Neural cell (in vitro differentiated cells): ENCODE measurements at regions not wholly inside any gene's neighbourhood (a gene's known extent, or its start where the extent isn't known, plus 50 kb on each side); places are given as distances from the start of the nearest gene placed in this dataset.

Source experiments
- H2AFZ ChIP-seq: fragments of 200-600, 300-800 bp; sonication (generic), shearing (Covaris generic); 2 replicates; pipeline ENCODE4 v1.6.0; 2014; ENCODE audit warnings: low read depth, mild to moderate bottlenecking, antibody characterized with exemption, low read length, moderate library complexity
- H3F3A ChIP-seq: fragments of 200-600 bp; shearing (Covaris generic); 2 replicates; pipeline ENCODE4 v1.6.1; 2016; ENCODE audit warnings: mild to moderate bottlenecking, moderate library complexity, mixed read lengths, antibody characterized with exemption, low read length; ENCODE audit not compliant: insufficient read depth, poor library complexity, severe bottlenecking
- H3K27ac ChIP-seq: fragments of 200-600, 300-800 bp; sonication (generic), shearing (Covaris generic); 2 replicates; pipeline ENCODE4 v1.5.1; 2014; ENCODE audit warnings: mild to moderate bottlenecking, low read length, moderate library complexity
- H3K27me3 ChIP-seq: fragments of 300-800, 200-600 bp; sonication (generic), shearing (Covaris generic); 2 replicates; pipeline ENCODE4 v1.6.0; 2014; ENCODE audit warnings: mild to moderate bottlenecking, low read depth, low read length, moderate library complexity; ENCODE audit not compliant: insufficient read depth
- H3K36me3 ChIP-seq: fragments of 300-800, 200-600 bp; sonication (generic), shearing (Covaris generic); 2 replicates; pipeline ENCODE4 v1.5.1; 2014; ENCODE audit warnings: mild to moderate bottlenecking, antibody characterized with exemption, low read length, moderate library complexity; ENCODE audit not compliant: insufficient read depth
- H3K4me2 ChIP-seq: fragments of 300-800, 200-600 bp; sonication (generic), shearing (Covaris generic); 2 replicates; pipeline ENCODE4 v1.6.0; 2014; ENCODE audit warnings: mild to moderate bottlenecking, low read length
- H3K4me3 ChIP-seq: fragments of 300-800, 200-600 bp; sonication (generic), shearing (Covaris generic); 2 replicates; pipeline ENCODE4 v1.5.1; 2014; ENCODE audit warnings: mild to moderate bottlenecking, low read length, moderate library complexity
- H3K79me2 ChIP-seq: fragments of 200-600 bp; shearing (Covaris generic); replicated peaks from 2 replicates; pipeline ENCODE4 v1.6.0; 2014; ENCODE audit warnings: mild to moderate bottlenecking, low read length, moderate library complexity; ENCODE audit not compliant: insufficient read depth
- H3K9ac ChIP-seq: fragments of 300-800, 200-600 bp; sonication (generic), shearing (Covaris generic); 2 replicates; pipeline ENCODE4 v1.6.1; 2016; ENCODE audit warnings: mild to moderate bottlenecking, low read length, mixed read lengths
- H3K9me2 ChIP-seq: fragments of 200-600 bp; shearing (Covaris generic); 2 replicates; pipeline ENCODE4 v1.6.1; 2016; ENCODE audit warnings: mild to moderate bottlenecking, low read length, mixed read lengths; ENCODE audit not compliant: insufficient read depth
- H3K9me3 ChIP-seq: fragments of 200-600, 300-800 bp; sonication (generic), shearing (Covaris generic); 2 replicates; pipeline ENCODE4 v1.6.1; 2016; ENCODE audit warnings: mild to moderate bottlenecking, mixed run types, low read length, moderate library complexity, mixed read lengths
- H4K20me1 ChIP-seq: fragments of 200-600 bp; shearing (Covaris generic); 2 replicates; pipeline ENCODE4 v1.6.1; 2016; ENCODE audit warnings: mild to moderate bottlenecking, mixed run types; ENCODE audit not compliant: insufficient read depth
- CTCF ChIP-seq: fragments of 450-650 bp; IDR thresholded peaks from 2 replicates; pipeline ENCODE4 v1.5.1; 2014; ENCODE audit warnings: antibody characterized with exemption, mild to moderate bottlenecking, moderate library complexity; ENCODE audit not compliant: poor library complexity, severe bottlenecking
- EP300 ChIP-seq: fragments of 450-650 bp; conservative IDR thresholded peaks from 2 replicates; pipeline ENCODE4 v1.6.1; 2014; ENCODE audit warnings: antibody characterized with exemption, mild to moderate bottlenecking, moderate library complexity; ENCODE audit not compliant: poor library complexity, severe bottlenecking
- EZH2 ChIP-seq: fragments of 200-600, 300-800 bp; shearing (Covaris generic), sonication (generic); IDR thresholded peaks from 2 replicates; pipeline ENCODE4 v1.6.1; 2014; ENCODE audit warnings: antibody characterized with exemption, low read length, borderline replicate concordance, mild to moderate bottlenecking; ENCODE audit not compliant: insufficient read depth, poor library complexity, severe bottlenecking
- MXI1 ChIP-seq: fragments of 450-650 bp; conservative IDR thresholded peaks from 2 replicates; pipeline ENCODE4 v1.6.1; 2014; ENCODE audit warnings: antibody characterized with exemption, mild to moderate bottlenecking; ENCODE audit not compliant: poor library complexity, severe bottlenecking
- POLR2AphosphoS5 ChIP-seq: IDR thresholded peaks from 2 replicates; pipeline ENCODE4 v1.6.1; 2012
- RAD21 ChIP-seq: fragments of 450-650 bp; conservative IDR thresholded peaks from 2 replicates; pipeline ENCODE4 v1.6.1; 2014; ENCODE audit warnings: antibody characterized with exemption, mild to moderate bottlenecking, moderate library complexity
- REST ChIP-seq: IDR thresholded peaks from 2 replicates; pipeline ENCODE4 v1.6.1; 2012; ENCODE audit warnings: borderline replicate concordance
- SMC3 ChIP-seq: fragments of 450-650 bp; conservative IDR thresholded peaks from 2 replicates; pipeline ENCODE4 v1.6.1; 2014; ENCODE audit warnings: antibody characterized with exemption, mild to moderate bottlenecking, moderate library complexity; ENCODE audit not compliant: poor library complexity
- TAF1 ChIP-seq: IDR thresholded peaks from 2 replicates; pipeline ENCODE4 v1.6.1; 2012; ENCODE audit warnings: low read depth

GRCh38 chr20:24059174-24059573 is 70.6 kb upstream of the GGTLC1 start:
- no peaks in the 10 kb centered on the region for H3K36me3 ChIP-seq
- H3K4me3 ChIP-seq = no peak overlapping the region
- no peaks in the 10 kb centered on the region for H3K9me2 ChIP-seq
- no peaks in the 10 kb centered on the region for H3F3A ChIP-seq
- H3K4me2 ChIP-seq = no peak overlapping the region
- no peak overlapping the region for H3K27ac ChIP-seq
- no peaks in the 10 kb centered on the region for H4K20me1 ChIP-seq
- H2AFZ ChIP-seq = no peak overlapping the region
- no peak for TF ChIP-seq REST
- no peak for TF ChIP-seq POLR2AphosphoS5
- TF ChIP-seq CTCF = no peak
- no peak overlapping the region for H3K9ac ChIP-seq
- no peaks in the 10 kb centered on the region for H3K9me3 ChIP-seq
- H3K79me2 ChIP-seq = no peaks in the 10 kb centered on the region
- no peaks in the 10 kb centered on the region for H3K27me3 ChIP-seq

GRCh38 chr20:24056491-24056890 is 67.9 kb upstream of the GGTLC1 start:
- Histone ChIP-seq H3K9me3 (no peaks in the 10 kb centered on the region), H2AFZ (no peak overlapping the region), H3K27ac (no peak overlapping the region), H3K4me2 (no peak overlapping the region), H3K9me2 (no peaks in the 10 kb centered on the region), H3K36me3 (no peaks in the 10 kb centered on the region), H3K79me2 (no peaks in the 10 kb centered on the region), H3K27me3 (no peaks in the 10 kb centered on the region), H3K4me3 (no peak overlapping the region), H3F3A (no peaks in the 10 kb centered on the region), H3K9ac (no peak overlapping the region), H4K20me1 (no peaks in the 10 kb centered on the region)
- no peak for TF ChIP-seq MXI1
- TF ChIP-seq SMC3 = no peak
- no peak for TF ChIP-seq TAF1
- no peak for TF ChIP-seq POLR2AphosphoS5

GRCh38 chr20:24052599-24053275 is 64.2 kb upstream of the GGTLC1 start:
- H3K36me3 ChIP-seq = no peaks in the 10 kb centered on the region
- no peak overlapping the region for H2AFZ ChIP-seq
- no peaks in the 10 kb centered on the region for H3K9me3 ChIP-seq
- H3K4me3 ChIP-seq = no peak overlapping the region
- no peak overlapping the region for H3K4me2 ChIP-seq
- H3K27me3 ChIP-seq = no peaks in the 10 kb centered on the region
- TF ChIP-seq EP300 = no peak
- no peak for TF ChIP-seq SMC3
- no peak for TF ChIP-seq CTCF
- TF ChIP-seq MXI1 = no peak
- no peak for TF ChIP-seq RAD21
- TF ChIP-seq REST = no peak
- TF ChIP-seq EZH2 = no peak
- TF ChIP-seq POLR2AphosphoS5 = no peak
- no peak for TF ChIP-seq TAF1
- H3K27ac ChIP-seq = no peak overlapping the region
- H4K20me1 ChIP-seq = no peaks in the 10 kb centered on the region
- H3F3A ChIP-seq = no peaks in the 10 kb centered on the region
- H3K9me2 ChIP-seq = no peaks in the 10 kb centered on the region
- no peaks in the 10 kb centered on the region for H3K79me2 ChIP-seq
- no peak overlapping the region for H3K9ac ChIP-seq
